ENCODE measurements at regions not wholly inside any gene's neighbourhood (a gene's known extent, or its start where the extent isn't known, plus 50 kb on each side); places are given as distances from the start of the nearest gene placed in this dataset.
A peak's percentile ranks its signal among the peaks of the same experiment; 100 is the strongest.
"Not testable (repeated sequence)": the region's sequence is repeated elsewhere in the genome, so short reads cannot be mapped to it uniquely, and the experiment has no call there.

DNA sequence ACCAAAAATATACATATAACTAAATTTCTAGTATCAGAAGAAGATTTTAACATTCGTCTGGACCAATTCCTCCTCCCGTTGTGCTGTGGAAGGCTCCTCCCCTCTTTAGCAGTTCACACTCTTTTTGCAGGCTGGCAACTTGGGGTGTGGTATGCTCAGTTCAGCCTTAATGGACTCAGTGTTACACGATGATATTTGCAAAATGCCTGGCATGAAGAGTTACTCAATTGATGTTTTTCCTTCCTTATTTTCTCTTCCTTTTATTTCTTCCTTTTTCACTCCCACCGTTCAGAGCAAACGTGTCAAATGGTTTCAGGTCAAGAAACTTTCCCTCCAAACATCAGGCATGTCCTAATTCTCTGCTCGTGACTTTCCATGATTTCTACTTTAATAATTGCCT lies 248.3 kb downstream of the PHF14 start:
- no peak for DNase-seq

DNA sequence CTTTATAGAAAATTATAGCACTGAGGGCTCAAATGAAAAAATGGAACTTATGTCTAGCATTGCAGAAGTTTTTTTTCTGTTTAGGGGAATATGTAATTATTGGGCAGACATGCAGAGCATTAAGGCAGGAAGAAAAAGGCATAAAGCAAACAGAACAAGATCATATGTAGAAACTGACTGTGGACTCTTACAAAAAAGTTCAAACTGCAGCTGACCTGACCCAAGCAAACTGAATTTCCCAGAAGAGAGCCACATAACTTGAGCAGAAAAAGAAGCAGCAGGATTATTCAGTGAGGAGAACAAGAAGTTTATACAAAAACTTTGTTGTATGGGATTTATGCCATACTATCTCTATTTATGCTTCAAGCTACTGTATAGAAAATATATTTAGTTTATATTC lies 250.9 kb downstream of the PHF14 start:
- DNase-seq: no peak

DNA sequence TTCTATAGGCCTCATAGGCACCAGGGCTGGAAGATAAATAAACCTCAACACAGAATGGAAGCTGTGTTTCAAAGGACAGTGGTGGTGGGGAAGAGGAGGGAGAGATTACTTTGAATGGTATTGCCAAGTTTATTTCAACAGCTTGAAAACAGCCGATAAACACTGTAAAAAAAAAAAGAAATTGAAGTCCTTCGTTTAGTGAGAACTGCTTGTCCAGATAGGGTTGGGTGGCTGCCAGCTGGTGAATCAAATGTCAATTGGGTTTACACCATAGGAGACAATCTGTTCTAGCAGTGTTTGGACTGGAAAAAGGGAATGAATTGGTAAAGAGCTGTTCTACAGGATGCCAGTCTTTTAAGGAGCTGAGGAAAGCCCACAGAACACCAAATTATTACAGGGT lies 254.8 kb downstream of the PHF14 start:
- DNase-seq: no peak

DNA sequence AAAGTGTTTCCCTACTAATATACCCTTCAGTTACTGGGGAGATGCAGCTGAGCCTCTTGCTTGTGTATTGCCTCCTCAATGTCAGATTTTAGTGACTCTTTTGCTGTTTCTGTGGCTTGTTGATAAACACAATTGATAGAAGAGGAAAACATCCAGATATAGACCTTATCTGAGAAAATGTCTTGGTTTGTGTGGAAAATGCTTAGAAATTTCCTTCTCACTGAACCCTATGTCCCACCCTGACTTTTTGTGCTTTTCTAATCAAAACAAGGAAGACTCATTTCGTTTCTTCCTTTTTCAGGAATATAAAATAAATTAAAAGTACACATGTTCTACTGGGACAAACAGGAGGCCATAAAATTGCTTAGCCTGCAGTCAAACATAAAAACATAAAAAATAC lies 257.5 kb downstream of the PHF14 start:
- DNase-seq: no peak

DNA sequence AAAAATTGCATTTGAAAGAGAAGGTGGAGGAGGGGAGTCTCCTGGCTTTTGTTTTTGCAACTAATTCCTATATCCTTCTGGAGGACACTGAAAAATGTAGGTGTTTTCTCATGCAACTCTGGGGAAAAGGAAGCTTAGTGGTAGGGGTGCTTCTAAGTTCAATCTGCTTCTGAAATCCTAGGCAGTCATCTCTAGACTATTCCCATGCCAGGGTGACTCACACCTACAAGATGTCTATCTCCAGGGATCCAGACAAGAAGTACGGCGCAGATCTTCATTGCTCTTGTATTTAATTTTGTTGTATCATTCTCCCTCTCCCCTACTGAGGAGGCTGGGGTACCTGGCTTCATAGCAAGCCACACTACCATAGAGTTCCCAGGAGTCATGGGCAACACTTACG lies 258.8 kb downstream of the PHF14 start:
- DNase-seq: no peak

DNA sequence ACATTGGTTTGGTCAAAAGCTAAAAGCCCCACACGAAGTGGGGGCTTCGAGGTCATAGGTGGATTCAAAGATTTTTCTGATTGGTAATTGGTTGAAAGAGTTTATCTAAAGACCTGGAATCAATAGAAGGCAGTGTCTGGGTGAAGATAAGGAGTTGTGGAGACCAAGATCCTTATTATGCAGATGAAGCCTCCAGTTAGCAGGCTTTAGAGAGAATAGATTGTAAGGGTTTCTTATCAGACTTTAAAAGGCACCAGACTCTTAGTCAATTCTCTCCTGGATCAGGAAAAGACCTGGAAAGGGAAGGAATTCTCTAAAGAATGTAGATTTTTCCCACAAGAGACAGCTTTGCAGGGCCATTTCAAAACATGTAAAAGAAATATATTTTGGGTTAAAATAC lies 260.2 kb downstream of the PHF14 start:
- no peak for DNase-seq

DNA sequence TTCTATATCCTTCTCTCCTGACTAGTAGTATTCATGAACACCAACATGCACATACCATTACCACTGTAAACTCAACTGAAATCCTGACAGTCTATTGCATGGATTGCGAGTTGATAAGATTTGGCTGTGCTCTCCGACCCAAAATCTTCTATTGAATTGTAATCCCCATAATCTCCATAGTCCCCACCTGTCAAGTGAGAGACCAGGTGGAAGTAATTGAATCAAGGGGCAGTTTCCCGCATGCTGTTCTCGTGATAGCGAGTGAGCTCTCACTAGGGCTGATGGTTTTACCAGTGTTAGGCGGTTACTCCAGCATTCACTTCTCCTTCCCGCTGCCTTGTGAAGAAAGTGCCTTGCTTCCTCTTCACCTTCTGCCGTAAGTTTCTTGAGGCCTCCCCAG lies 261.8 kb downstream of the PHF14 start:
- peak; percentile 97 for DNase-seq

DNA sequence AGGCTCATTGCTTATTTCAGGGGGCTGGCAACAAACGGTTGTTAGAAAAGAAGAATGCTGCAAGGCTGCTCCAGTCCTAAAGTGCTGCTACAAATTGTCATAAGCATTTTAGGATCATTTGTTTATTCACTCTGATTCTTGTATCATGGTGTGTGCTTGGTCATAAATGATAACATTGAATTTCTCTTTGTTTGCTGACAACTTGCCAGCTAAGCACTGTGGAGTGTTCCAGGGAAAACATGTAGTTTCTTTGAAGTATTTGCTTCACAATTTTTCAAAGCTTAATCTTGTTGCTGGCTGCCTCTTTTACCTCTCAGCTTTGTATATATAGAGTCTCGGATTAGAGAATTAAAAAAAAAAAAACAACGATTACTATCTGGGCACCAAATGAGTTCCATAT lies 263.0 kb downstream of the PHF14 start:
- DNase-seq: peak; percentile 14

DNA sequence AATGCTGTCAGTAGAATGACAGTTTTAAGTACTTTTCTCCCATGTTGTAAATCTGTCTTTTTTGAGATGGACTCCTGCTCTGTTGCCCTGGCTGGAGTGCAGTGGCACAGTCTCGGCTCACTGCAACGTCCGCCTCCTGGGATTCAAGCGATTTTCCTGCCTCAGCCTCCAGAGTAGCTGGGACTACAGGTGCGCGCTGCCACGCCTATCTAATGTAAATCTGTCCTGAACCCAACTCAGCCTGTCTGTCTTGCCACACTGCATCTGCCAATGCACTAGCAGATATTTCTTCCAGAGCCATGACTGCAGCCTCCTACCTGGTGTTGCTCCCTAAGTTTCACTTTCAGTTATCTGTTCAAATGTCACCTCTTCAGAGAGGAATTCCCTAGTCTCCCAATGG lies 264.1 kb downstream of the PHF14 start:
- DNase-seq: no peak

DNA sequence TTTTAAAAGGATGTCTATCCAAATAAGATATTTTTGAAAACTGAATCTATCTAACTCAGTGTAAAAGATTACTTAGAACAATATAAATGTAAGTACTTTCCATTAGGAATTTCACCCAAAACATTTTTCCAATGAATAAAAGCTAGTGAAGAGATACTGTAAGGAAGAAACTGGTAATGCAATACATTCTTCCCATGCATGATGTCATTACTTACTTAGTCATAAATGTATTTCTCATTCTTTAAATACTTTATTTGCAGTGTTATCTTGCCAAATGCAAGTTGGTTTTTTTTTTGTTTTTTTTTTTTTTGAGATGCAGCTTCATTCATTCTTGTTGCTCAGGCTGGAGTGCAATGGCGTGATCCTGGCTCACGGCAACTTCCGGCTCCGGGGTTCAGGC lies 265.6 kb downstream of the PHF14 start:
- no peak for DNase-seq

DNA sequence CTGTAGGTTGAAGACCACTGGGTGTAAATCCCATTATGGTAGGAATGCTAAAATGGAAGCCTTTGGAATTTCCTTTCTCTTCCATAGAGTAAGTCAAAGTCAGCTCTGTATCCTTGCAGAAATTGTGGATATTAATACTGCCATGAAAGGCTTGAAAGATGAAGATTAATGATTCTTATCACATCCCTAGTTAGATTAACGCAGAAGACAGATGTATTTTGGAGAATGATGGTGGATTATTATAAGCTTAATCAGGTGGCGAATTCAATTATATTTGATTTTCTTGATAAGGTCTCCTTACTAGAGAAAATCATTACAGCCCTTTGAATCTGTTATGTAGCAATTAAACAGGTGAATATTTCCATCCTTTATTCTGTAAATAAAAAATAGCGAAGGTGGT lies 270.1 kb downstream of the PHF14 start:
- peak; percentile 10 for DNase-seq

DNA sequence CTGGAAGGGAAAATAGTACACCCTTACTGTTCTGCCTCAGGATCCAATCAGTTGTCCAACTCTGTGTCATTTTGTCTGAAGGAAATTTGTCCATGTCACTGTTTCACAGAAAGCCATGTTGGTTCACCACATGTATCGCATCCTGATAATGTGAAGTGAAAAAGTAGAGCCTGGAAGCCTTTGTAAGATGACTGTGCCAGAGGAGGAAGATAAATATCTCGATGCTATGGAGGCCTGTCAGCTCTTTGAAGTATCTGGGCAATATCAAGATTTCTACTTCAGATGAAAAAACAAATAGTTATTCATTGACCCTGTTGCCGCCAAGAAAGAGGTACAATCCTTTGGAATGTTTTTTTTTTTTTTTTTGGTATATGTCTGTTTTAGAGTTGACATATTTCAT lies 270.5 kb downstream of the PHF14 start:
- DNase-seq: no peak

DNA sequence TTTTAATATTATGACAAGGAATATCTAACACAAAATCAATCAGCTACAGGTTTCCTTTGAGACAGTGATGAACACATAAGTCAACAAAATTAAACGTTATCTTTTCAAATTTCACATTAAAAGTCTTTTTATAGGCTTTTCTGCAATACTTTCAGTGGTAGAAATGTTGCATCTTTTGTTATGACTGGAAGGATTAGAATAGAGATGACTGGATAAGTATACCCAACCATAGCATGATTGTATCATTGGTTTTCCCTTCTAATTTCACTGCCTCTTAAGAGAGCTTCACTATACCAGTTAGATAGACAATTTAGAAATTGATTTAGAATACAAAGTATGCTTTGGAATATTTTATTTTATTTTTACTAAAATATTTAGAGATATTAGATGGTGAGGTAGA lies 273.9 kb downstream of the PHF14 start:
- DNase-seq: no peak

DNA sequence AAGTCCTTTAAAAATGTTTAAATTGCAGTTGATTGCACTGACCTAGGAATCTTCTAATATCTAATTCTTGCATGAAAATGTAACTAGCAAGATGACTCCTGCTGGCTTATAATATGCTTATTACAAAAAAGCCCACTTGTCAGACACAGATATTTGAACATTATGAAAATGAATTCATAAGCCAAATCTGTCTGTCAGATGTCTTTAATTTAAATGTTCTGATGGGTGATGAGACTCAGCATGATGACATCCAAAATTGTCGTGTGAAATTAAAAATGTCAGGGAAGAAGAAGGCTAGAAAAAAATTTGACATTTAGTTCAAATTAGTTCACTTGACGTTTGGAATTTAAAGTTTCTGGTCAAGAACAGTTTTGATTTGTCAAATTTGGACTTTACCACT lies 277.8 kb downstream of the PHF14 start:
- DNase-seq: no peak

DNA sequence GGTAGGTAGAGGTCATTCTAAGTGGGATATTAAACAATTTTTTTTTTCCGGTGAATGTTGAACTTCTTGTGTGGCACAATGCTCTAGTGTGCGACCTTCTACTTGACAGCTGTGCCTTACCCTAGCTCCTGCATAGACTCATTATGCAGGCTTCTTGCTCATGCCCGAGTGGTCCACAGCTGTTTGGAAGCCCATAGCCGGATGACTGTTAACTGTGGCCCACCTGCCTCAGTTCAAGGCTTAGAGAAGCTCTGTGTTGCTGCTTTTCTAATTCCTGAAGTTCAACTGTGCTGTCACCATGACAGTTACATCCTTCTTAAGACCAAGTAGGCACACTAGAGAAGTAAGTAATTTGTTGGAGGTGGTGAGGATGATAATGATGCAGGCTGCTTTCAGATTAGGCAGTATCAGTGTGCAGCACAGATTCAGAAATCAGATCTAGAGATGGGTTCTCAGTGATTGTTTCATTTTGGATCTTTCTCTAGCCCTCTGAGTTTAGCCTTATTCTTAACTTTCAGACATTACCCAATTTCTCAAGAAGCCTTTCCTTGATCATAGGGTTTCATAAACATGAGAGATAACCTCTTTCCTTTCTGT lies 278.4 kb downstream of the PHF14 start:
- no peak for DNase-seq

DNA sequence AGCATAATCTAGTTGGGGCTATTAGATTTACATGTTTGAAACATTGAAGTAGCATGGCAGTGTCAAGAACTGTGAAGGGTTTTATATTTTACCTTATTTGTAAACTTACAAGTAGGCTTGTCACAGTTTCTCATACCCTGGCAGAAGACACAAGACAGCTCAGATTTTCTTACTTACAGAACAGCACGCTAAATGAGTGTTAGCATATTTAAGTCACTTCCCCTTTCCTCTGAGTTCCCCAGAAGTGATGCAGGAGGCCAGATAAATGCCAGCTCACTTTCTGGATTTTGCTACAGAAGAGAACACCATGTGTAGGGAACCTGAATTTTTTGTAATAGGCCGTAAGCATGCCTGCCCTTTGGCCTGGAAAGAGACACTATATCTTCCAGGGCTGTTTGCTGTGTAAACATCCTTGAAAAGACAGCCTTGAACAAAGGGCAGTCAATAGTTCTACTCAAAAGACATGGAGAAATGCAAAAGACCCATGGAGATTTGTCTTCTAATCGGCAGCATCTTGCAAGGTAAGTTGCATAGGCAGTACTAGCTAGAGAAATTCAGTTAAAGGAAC lies 279.1 kb downstream of the PHF14 start:
- DNase-seq: no peak

DNA sequence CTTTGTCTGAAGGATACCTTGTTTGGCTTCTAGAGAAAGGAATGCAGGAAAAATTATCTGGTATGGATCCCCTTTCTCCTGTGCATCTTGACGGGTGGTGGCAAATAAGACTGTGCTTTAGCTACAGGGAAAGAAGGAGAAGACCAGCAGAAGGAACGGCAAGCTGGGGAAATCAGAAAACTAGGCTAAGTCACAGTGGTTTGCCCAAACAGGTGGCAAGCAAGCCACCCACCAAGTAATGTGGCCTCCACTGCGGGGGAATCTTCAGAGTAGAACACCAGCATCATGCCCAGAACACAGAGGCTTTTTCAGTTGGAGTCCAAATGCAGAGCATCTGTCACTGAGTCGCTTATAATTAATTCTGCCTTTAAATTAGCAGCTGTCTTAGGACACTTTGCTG lies 282.8 kb downstream of the PHF14 start:
- no peak for DNase-seq

DNA sequence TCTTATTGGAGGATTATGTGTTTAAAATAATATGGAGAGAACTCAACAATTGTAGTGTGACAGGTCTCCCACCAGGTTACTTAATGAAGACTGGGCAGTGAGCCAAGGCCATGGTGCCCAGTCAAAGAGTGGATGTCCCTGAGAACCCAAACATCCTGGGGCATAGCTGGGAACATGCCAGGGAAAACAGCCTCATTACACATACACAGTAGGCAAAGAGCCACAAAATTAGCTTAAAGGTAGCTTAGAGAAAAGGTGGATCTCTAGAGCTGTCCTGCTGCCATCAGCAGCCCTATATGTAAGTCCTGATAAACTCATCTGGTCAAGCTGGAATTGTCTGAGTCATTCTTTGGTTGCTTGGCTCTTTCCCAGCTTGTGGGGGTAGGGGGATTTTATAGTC lies 287.8 kb downstream of the PHF14 start:
- no peak for DNase-seq

DNA sequence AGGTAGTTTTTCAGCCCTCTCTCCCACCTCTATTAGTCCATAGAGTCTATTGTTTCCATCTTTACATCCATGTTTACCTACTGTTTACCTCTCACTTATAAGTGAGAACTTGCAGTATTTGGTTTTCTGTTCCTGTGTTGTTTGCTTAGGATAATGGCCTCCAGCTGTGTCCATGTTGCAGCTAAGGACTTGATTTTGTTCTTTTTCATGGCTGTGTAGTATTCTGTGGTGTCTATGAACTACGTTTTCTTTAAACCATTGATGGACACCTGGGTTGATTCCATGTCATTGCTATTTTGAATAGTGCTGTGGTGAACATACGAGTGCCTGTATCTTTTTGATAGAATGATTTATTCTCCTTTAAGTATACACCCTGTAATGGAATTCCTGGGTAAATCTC lies 292.4 kb downstream of the PHF14 start:
- DNase-seq: no peak

DNA sequence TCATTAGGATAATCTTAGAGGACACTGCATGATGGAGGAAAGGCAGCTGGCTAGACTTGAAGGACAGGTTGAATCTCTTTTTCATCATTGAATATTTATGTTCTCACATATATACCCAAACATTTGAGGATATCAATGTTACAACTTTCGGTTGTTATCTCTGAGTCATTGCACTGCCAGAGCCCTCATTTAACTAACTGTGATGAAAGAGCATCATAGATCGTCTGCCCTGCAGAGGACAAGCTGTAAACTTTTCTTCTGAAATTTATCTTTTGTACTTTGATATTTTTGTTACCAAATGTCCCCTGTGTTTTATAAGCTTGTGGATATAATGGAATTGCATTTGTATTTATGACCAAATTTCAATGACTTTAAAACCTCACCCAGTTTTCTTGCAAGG lies 298.7 kb downstream of the PHF14 start:
- DNase-seq: no peak

DNA sequence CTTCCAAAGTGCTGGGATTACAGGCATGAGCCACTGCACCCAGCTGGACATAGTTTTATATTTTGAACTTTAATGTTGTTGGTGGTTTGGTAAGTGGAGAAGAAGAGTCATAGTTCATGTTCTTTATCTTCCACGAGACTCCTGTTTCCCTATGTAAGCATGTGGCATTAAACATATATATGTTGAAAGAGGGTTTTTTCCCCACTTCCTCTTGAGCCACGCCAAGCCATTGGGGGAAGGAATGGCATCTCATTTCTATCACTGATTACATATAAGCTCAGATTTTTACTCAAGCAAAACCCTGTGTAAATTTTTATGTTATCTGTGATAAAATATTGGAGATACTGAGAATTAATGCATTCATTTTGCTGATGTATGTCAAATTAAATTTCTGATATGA lies 300.4 kb downstream of the PHF14 start:
- no peak for DNase-seq

DNA sequence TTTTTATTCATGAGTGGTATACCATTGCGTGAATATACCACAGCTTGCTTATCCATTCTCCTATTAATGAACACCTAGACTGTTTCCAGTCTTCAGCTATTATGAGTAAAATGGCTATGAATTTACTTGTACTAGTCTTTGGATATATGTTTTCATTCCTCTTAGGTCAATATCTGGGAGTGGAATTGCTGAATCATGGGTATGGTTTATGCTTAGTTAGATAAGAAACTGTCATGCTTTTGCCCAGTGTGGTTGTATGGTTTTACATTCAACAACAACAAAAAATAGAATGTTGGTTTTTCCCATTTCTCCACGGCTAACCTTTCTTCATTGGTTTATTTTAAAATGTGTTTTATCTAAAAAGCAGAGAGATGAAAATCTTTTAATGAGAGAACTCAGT lies 308.3 kb downstream of the PHF14 start:
- no peak for DNase-seq

DNA sequence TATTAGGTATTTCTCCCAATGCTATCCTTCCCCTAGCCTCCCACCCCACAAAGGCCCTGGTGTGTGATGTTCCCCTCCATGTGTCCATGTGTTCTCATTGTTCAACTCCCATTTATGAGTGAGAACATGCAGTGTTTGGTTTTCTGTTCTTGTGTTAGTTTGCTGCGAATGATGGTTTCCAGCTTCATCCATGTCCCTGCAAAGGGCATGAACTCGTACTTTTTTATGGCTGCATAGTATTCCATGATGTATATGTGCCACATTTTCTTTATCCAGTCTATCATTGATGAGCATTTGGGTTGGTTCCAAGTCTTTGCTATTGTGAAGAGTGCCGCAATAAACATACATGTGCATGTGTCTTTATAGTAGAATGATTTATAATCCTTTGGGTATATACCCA lies 309.9 kb downstream of the PHF14 start:
- not testable (repeated sequence) for DNase-seq

DNA sequence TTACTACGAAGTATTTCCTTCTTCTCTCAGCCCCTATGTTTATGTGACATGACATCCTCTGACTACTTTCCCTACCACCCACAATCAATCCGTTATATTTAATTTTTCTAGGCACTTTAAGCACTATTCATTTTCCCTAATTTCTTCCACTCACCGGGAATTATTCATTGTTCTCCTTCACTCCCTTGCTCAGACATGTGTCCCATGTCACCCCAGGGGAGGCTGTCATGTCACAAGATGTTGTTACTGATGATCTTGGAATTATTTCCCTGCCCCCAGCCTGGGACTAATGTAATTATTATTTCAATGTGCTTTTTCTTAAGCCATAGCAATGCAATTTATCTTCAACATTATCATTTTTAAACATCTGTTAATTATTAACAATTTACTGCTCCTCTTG lies 317.2 kb downstream of the PHF14 start:
- peak; percentile 82 for DNase-seq

DNA sequence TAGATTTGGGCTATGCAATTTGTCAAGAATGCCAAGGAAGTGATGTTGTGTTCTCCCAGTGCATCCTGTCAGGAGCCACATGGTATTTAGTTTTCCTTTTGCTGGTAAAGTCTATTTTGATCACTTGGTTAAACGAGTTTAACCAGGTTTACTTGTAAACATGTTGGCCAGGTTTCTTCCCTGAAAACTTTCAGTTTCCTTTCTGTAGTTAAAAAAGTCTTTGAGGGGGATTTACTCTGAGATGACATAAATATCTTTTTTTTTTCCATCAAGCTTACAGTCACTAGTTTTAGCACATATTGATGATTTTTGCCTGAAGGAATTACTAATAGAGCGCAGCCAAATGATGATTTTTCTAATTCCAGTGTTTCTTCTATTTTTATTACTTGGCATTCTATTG lies 320.5 kb downstream of the PHF14 start:
- DNase-seq: no peak

DNA sequence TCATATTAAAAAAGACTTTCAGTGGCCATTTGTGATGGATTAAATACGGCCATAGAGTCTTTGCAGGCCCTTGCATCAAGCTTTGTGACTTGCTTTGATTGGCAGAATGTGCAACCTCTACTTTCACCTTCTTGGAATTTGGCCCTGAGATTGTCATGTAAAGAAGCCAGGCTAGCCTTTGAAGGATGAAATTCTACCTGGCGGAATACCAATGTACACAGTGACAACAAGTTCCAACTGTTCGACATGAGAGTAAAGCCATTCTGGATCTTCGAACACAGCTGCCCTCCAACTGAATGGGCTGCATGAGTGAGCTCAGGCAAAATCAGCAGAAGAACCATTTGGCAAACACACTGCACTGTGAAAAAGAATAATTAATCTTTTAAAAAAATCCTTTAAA lies 321.3 kb downstream of the PHF14 start:
- no peak for DNase-seq
